Activated T-cell treated with anti-CD3 and anti-CD28 coated beads for 24 hours (primary cell): ENCODE measurements at regions not wholly inside any gene's neighbourhood (a gene's known extent, or its start where the extent isn't known, plus 50 kb on each side); places are given as distances from the start of the nearest gene placed in this dataset.

ENCODE experiments used
- DNase-seq: peaks from one replicate; pipeline ENCODE4 v3.0.0-alpha.2; 2020; ENCODE audit warnings: low read depth

DNA sequence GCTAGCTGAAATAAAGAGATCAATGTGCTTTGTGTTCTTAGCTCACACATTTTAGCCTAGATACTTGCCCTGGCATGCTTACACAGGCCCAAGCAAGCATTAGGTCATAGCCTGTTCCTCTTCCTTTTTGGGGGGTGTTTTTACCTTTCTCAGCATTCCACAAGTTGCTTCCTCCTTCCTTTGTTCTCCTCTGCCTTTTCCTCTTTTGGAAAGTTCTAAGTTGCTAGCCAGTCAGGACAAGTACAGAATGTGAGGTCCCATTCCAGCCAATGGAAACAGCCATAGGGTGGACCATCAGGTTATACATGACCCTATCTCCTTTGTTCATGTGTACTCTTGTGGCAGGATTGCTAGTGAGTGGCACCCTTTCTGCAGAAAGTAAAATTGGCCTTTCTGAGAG is 154.9 kb downstream of the RASSF9 start:
- DNase-seq = no peak

DNA sequence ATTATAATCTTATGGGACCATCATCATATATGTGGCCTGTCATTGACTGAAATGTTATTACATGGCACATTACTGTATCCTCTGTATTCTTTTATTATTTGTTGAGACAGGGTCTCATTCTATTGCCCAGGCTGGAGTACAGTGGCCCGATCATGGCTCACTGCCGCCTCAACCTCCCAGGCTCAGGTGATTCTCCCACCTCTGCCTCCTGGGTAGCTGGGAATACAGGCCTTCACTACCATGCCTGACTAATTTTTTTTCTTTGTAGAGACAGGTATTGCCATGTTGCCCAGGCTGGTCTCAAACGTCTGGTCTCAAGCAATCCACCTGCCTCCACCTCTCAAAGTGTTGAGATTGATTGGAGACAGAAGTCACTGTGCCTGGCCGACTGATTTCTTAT is 153.2 kb downstream of the RASSF9 start:
- DNase-seq = no peak

DNA sequence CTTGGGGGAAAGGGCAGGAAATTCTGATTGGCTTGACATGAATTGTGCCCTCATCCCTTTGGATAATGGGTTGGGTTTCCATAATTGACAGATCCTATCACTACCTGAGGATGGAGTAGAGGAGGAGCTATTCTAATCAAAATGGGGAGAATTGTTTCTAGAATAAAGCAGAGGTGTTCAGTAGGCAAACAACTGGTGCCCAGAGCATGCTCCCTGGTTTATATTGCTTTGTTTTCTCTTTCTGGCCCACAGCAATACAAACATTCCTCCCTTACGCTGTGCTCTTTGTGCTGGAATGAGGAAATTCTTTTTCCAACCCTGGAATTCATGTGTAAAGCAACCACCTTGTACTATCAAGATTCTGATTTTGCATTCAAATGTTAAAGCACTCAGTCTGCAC is 147.4 kb downstream of the RASSF9 start:
- no peak for DNase-seq

DNA sequence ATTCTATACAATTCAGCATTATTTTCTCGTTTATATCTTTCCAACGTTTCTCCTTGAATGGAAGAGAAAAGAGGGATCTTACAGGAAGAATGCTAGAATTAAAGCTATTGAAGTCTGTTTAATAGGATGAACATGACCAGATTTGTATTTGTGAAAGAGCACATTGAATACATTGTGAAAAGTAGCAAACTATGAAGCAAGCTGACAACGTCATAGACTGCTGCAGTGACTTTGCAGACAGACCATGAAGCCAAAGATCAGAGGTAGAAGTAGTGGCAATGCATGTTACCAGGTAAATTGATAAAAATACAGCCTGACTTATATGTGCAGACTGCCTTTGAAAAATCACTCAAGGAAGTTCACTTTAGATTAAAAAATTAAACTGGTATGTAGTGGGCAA is 146.1 kb downstream of the RASSF9 start:
- no peak for DNase-seq

DNA sequence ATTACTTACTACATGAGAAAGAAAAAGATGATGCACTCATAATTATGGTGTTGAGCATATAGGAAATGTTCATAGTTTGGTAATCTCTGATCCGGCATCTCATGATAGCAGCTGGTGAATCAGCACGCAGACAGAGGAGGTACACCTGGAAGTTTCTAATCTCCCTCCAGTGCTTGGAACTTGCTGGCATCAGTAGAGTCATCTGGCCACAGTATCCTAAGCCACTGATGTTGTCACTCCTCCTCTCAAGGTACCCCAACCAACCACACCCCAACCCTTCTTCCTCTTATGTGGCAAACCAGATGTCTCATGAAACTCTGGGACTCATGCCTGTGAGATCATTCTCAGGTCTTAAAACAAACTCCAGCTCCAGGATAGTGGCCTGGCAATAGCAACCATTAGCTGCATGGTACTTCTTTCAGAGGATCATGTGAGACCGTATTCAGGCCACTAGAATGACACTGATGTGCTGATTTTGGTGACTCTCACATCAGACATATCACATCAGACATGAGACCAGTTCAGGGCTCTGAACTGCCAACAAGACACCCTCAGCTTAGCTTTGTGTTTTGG is 143.0 kb downstream of the RASSF9 start:
- no peak for DNase-seq

DNA sequence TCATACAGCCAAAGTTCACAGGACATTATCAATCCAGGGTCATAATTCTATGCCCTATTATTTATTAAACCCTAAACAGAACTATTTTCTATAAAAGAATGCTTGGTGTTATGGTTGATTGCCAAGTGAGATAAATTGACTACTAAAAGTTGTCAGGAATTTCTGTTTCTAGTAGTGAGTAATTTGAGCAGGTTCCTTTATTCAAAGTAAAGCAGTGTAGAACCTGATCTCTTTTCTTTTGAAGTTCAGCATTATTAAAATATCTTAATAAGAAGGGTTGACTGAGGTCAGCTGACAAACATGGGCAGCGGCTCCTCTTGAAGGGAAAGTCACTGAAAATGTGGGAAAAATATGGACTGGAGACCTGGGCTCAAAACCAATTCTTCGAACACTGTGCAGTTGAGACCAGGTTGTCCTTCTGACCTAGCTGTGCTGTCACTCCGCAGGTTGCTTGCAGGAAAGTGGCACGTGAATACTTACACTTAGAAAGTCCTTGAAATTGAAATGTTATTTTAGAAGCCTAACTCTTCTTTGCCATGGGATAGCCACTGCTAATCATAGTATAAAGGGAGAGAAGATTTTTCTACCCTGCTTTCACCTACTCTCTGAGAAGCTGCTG is 141.0 kb downstream of the RASSF9 start:
- no peak for DNase-seq

DNA sequence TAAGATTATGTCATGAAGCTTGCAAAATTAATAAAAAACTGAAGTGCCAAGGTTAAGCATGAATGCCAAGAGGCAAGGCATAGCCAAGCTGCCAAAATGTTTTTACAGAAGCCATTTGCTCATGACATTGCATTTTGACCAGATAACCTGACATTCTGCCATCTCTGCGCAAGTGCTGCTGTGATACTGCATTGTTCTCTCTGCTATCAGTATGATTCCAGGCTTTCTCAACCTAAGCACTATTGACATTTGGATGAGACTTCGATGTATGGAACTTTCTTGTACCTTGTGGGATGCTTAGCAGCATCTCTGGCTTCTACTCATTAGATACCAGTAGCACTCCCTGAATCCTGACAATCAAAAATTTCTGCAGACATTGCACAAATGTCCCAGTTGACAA is 139.2 kb downstream of the RASSF9 start:
- no peak for DNase-seq

DNA sequence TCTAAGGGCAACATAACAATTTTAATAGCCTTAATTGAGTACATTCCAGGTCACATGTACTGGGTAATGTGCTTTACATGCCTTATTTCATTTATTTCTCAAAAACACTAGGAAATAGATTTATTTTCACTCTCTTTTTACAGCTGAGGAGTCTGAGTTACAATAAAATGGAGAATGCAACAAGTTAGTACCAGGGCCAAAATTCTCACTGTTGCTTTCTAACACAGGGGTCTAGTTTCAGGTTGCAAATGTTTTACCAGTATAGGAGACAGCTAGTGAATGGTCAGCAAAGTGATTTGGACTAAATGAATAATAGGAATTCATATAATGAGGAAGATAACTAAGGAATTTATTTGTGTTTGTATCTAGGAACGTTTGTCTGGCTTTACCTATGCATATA is 137.3 kb downstream of the RASSF9 start:
- DNase-seq = no peak

DNA sequence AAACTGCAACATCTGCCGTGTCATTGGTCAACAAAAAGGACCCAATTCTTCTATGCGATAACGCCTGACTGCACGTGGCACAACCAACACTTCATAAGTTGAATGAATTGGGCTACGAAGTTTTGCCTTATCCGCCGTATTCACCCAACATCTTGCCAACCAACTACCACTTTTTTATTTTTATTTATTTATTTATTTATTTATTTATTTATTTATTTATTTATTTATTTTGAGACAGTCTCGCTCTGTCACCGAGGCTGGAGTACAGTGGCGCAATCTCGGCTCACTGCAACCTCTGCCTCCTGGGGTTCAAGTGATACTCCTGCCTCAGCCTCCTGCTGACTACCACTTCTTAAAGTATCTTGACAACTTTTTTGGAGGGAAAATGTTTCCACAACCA is 127.4 kb downstream of the RASSF9 start:
- no peak for DNase-seq

DNA sequence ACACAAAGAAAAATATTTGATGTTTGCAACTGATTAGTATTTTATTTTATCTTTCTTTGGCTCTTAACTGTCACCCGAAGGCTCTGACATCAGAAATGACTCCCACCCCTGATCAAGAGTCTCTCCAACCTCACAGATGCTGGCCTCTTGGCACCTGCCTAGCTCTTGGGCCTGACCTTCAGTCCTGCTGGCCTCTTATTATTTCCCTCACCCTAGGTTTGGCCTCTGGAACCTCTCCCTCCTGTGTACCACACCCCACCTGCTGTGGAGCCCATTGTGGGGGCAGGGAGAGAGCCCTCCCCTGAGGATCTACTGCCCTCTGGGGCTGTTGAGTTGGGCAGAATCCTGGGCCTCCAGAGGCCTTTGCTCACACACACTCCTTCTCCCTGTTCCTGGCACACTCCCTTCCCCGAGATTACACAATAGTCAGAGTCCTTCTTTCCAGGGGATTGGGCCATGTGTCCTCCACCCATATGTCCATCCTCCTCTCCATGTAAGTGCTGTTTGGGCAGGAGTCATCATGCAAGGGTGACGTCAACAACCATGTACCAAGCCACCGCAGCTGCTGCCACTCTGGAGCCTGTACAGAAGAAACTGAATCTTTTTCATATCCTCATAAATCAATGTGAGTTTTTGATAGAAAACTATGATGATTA is 124.3 kb downstream of the RASSF9 start:
- no peak for DNase-seq

DNA sequence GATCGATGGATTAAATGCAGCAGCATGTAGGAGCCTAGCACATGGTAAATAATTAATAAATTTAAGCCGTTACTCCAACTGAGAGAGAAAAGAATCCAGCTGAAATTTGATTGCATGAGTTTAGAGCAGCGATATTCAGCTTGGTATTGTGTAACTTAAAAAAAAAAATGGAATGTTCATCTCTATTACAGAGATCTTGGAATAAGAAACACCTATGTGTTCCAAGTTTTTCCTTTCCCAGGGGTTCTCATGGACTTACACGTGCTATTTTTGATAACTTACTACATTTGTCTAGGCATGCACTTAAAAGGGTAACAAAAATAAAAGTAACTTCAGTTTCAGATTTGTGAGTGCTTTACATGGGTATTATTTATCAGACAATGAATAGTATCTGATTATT is 122.8 kb downstream of the RASSF9 start:
- no peak for DNase-seq

DNA sequence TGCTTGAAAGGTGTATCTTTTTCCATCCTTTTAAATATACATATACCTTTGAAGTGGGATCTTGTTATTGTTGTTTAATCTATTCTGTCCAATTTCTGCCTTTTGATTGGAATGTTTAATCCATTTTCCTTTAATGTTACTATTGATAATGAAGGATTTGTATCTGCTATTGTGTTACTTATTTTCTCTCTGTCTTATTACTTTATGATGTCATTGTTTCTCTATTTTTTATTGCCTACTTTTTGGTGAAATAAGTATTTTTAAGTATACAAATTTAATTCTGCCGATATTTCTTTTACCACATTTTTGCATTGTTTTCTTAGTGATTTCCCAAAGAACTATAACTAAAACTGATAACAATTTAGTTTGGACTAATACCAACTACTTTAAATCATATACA is 121.8 kb downstream of the RASSF9 start:
- DNase-seq = no peak

DNA sequence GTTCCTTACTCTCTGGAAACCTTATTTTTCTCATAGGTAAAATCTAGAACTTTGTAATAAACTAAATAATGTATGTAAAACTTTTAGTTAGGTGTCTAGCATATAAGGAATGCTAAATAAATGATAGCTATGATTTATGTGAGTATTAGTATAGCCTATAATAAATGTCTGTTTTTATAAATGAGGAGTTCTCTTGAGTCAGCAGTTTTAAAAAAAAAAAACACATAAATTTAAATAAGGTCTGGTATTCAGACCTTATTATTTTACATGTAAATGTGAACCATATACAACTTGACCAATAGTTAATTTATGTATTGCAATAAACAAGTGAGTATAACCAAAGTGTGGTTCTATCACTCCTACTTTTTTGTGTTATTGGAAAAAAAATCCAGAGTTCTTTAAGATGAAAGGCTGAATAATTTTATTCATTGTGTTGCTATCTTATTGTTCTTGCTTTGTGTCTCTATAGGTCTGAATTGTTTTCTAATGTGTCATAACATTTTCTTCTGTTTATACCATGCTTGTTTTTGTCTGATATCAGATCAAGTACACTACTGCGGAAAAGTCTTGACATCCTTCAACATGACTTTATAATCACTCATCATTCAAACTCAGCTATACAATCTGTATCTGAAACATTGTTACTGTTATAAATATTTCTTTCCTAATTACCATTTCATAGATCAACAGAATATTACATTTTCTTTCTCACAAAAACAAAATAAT is 115.7 kb downstream of the RASSF9 start:
- DNase-seq = no peak

DNA sequence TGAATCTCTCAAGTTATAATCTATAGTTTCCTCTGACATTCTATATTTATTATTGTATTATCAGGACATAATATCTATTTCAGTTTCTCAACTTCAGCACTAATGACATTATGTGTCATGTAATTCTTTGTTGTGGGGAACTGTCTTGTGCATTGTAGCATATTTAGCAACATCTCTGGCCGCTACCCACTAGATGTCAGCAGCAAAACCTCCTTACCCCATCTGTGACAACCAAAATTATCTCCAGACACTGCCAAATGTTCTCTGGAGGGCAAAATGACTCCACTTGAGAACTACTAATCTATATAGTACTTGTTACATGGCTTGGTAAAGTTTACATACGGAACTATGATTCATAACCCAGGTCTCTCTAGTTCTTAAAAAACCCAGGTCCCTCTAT is 110.2 kb downstream of the RASSF9 start:
- DNase-seq = no peak

DNA sequence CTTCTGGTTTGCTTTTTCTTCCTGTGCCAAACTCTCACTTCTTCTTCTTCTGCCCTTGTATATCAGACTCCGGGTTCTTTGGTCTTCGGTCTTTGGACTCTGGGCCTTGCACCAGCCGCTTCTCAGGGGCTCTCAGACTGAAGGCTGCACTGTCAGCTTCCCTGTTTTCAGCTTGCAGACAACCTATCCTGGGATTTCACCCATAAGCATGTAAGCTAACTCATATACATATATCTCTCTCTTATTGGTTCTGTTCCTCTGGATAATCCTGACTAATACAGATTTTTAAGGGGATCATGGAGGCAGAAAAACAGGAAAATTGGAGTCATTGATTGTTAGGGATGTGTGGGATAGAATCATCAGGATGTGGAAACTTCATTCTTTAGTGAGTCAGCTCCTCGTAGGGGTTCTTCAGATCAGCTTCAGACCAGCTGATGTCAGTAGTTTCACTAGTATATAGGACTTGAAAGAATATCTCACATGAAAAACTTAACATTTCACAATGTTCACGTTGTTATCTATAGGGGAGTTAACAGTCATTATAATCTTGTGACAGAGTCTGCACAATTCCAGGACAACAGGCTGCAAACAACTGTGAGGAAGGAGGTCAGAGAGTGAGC is 102.9 kb downstream of the RASSF9 start:
- no peak for DNase-seq

DNA sequence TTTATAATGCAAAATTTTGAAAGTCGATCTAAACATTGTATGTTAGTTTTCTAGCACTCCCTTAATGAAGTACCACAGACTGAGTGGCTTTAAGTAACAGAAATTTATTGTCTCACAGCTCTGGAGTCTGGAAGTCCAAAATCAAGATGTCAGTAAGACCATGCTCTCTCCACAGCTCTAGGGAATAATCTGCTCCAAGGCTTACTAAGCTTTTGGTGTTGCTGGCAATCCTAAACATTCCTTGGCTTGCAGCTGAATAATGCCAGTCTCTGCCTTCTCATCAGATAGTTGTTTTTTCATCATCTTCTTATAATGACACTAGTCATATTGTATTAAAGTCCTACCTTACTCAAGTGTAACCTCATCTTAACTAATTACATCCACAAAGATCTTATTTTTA is 102.2 kb downstream of the RASSF9 start:
- DNase-seq = no peak

DNA sequence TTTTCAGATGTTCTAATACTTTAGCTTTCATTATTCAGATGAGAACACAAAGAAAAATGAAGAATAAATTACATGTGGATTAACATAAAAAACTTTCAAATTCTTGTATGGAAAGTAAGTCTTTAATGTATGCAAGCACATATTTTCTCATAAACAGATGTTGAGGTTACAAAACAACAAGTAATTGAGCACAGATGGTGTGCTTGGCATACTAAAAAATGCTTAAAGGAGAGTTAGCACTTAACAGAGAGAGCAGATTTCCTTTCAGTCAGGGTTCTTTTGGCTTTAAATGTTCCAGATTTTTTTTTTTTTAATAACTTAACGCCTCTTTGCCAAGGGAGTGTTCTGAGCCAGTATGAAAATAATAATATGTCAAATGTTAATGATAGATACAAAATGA is 96.0 kb downstream of the RASSF9 start:
- DNase-seq = no peak

DNA sequence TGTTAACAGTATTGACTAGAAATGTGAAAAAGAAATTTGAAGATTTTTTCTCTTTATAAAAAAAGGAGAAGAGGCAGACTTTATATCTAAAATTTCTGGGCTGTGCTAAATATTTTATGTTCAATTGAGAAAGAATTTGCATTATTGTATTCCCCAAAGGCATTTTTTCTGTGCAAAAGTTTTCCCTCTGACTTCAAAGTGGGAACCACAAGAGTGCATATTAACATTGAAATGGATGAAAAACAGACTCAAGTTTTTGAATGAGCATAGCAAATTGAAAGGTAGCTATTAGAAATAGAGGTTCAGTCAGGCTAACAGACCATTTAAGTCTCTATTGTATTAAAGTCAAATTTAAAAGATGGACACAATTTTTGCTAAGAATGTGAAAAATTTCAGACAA is 95.2 kb downstream of the RASSF9 start:
- no peak for DNase-seq

DNA sequence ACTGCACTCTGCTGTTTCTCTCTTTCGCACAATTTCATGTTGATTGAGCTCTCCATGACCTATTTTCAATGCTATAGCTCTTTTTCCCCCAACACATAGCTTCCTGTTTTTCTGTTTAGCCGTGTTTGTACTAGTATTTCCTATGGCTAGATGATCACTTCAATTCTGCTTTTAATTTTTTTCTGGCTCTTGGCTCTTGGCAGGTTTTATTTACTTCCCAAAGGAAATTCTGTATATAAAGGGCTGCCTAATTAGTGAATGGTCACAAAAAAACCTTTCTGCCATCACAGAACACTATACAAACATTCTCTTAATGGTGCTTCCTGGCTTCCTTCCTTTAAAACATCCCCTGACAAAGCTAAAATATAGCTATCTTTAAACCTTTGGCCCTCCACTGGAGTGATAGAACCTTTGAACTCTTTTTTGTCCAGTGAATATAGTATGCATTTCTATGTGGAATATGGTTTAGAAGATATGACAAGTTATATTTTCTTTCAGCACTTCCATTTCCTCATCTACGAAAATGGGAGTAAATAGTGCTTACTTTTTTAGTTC is 88.2 kb downstream of the RASSF9 start:
- DNase-seq = no peak
